ENCODE measurements at regions not wholly inside any gene's neighbourhood (a gene's known extent, or its start where the extent isn't known, plus 50 kb on each side); places are given as distances from the start of the nearest gene placed in this dataset.

GRCh38 chr2:122710049-122710448 is 954.6 kb downstream of the TSN start:
- TF ChIP-seq POLR2A (IDR thresholded peaks at IDR 0.05; ENCODE audit: low read depth, low read length): no peak
- no peak for TF ChIP-seq TAF1 (IDR thresholded peaks at IDR 0.05; ENCODE audit: borderline replicate concordance, low read depth, low read length)
